GM23338 (cell line): ENCODE measurements at regions not wholly inside any gene's neighbourhood (a gene's known extent, or its start where the extent isn't known, plus 50 kb on each side); places are given as distances from the start of the nearest gene placed in this dataset.

ENCODE experiments used
- ATAC-seq: fragments of 200-7000 bp; cut with Tn5 transposase; 3 replicates; pipeline ENCODE4 v1.9.1; 2020
- DNase-seq: peaks from one replicate; pipeline ENCODE4 v3.0.0-alpha.2; 2015; ENCODE audit warnings: low spot score
- H2AFZ ChIP-seq: fragments of 200-600 bp; sonication (generic); 2 replicates; pipeline ENCODE4 v1.8.0; 2016; ENCODE audit warnings: antibody characterized with exemption, mild to moderate bottlenecking, moderate library complexity
- H3F3A ChIP-seq: fragments of 200-600 bp; sonication (generic); replicated peaks from 2 replicates; pipeline ENCODE4 v1.8.0; 2017; ENCODE audit warnings: antibody characterized with exemption, mixed run types, low read depth
- H3K27ac ChIP-seq: fragments of 200-600 bp; sonication (generic); 2 replicates; pipeline ENCODE4 v1.6.1; 2016; ENCODE audit warnings: low read depth
- H3K27me3 ChIP-seq: fragments of 200-600 bp; sonication (generic); 2 replicates; pipeline ENCODE4 v1.8.0; 2016; ENCODE audit warnings: mild to moderate bottlenecking, mixed run types, moderate library complexity; ENCODE audit not compliant: insufficient read depth
- H3K36me3 ChIP-seq: fragments of 200-600 bp; sonication (generic); 2 replicates; pipeline ENCODE4 v1.8.0; 2016; ENCODE audit warnings: mild to moderate bottlenecking; ENCODE audit not compliant: insufficient read depth
- H3K4me1 ChIP-seq: fragments of 200-600 bp; sonication (generic); 2 replicates; pipeline ENCODE4 v1.8.0; 2016; ENCODE audit warnings: mild to moderate bottlenecking, moderate library complexity; ENCODE audit not compliant: insufficient read depth
- H3K4me2 ChIP-seq: fragments of 200-600 bp; sonication (generic); 2 replicates; pipeline ENCODE4 v1.7.1; 2017; ENCODE audit warnings: mixed run types
- H3K4me3 ChIP-seq: fragments of 200-600 bp; sonication (generic); 2 replicates; pipeline ENCODE4 v1.6.1; 2016; ENCODE audit warnings: mixed run types
- H3K79me2 ChIP-seq: fragments of 200-600 bp; sonication (generic); replicated peaks from 2 replicates; pipeline ENCODE4 v1.8.0; 2017; ENCODE audit warnings: mild to moderate bottlenecking; ENCODE audit not compliant: insufficient read depth
- H3K9me2 ChIP-seq: fragments of 200-600 bp; sonication (generic); 2 replicates; pipeline ENCODE4 v1.8.0; 2017; ENCODE audit not compliant: insufficient read depth
- H4K20me1 ChIP-seq: fragments of 200-600 bp; sonication (generic); replicated peaks from 2 replicates; pipeline ENCODE4 v1.8.0; 2017; ENCODE audit warnings: mild to moderate bottlenecking; ENCODE audit not compliant: insufficient read depth
- H3K27ac Mint-ChIP-seq: 2 replicates; pipeline ENCODE4 v1.8.0; 2020; ENCODE audit warnings: inconsistent platforms, mild to moderate bottlenecking, moderate library complexity, mixed read lengths
- H3K27me3 Mint-ChIP-seq: 3 replicates; pipeline ENCODE4 v1.8.0; 2022; ENCODE audit warnings: low read depth, mild to moderate bottlenecking, moderate library complexity, mixed read lengths, inconsistent platforms; ENCODE audit not compliant: insufficient read depth, poor library complexity
- H3K36me3 Mint-ChIP-seq: 3 replicates; pipeline ENCODE4 v1.8.0; 2021; ENCODE audit warnings: low read depth, mild to moderate bottlenecking, inconsistent platforms, moderate library complexity, mixed read lengths
- H3K4me1 Mint-ChIP-seq: 3 replicates; pipeline ENCODE4 v1.8.0; 2020; ENCODE audit warnings: mild to moderate bottlenecking, inconsistent platforms, mixed read lengths
- H3K4me3 Mint-ChIP-seq: 3 replicates; pipeline ENCODE4 v1.8.0; 2021; ENCODE audit warnings: moderate library complexity, mild to moderate bottlenecking, inconsistent platforms, mixed read lengths
- H3K9me3 Mint-ChIP-seq: 3 replicates; pipeline ENCODE4 v1.8.0; 2020; ENCODE audit warnings: moderate library complexity, mild to moderate bottlenecking, inconsistent platforms, mixed read lengths
- CREB1 ChIP-seq: fragments of 250-450 bp; sonication (Bioruptor Pico); IDR thresholded peaks from 2 replicates; pipeline ENCODE4 v1.5.0; 2020; ENCODE audit warnings: low read depth, mild to moderate bottlenecking, moderate library complexity
- CTCF ChIP-seq, 2 experiments: fragments of 200-600 bp in 1 of 2; sonication (generic) in 1 of 2; conservative IDR thresholded peaks; 2 replicates each; pipeline versions ENCODE4 v1.5.1 to v1.6.1; 2016 to 2017; ENCODE audit warnings: antibody characterized with exemption in 2 of 2, low read depth in 2 of 2, mild to moderate bottlenecking in 2 of 2, moderate library complexity in 1 of 2
- EZH2 ChIP-seq: fragments of 200-600 bp; sonication (generic); IDR thresholded peaks from one replicate; pipeline ENCODE4 v1.8.0; 2017; ENCODE audit warnings: antibody characterized with exemption, mild to moderate bottlenecking, low read depth; ENCODE audit not compliant: unreplicated experiment
- EZH2phosphoT487 ChIP-seq: fragments of 200-600 bp; sonication (generic); IDR thresholded peaks from one replicate; pipeline ENCODE4 v1.8.1; 2018; ENCODE audit warnings: antibody characterized with exemption; ENCODE audit not compliant: unreplicated experiment
- REST ChIP-seq: IDR thresholded peaks from one replicate; pipeline ENCODE4 v1.6.1; 2018; ENCODE audit warnings: antibody characterized with exemption; ENCODE audit not compliant: unreplicated experiment
- ZNF114 ChIP-seq: fragments of 250-450 bp; sonication (Bioruptor Pico); IDR thresholded peaks from 2 replicates; pipeline ENCODE4 v1.5.0; 2020; ENCODE audit warnings: mild to moderate bottlenecking, moderate library complexity
- ZNF331 ChIP-seq: fragments of 250-450 bp; sonication (Bioruptor Pico); IDR thresholded peaks from 2 replicates; pipeline ENCODE4 v1.5.0; 2020; ENCODE audit warnings: low read depth, mild to moderate bottlenecking, moderate library complexity
- ZNF462 ChIP-seq: fragments of 250-450 bp; sonication (Bioruptor Pico); IDR thresholded peaks from 2 replicates; pipeline ENCODE4 v1.5.0; 2020; ENCODE audit warnings: mild to moderate bottlenecking, moderate library complexity

- Histone ChIP-seq H3K4me1 (no peaks in the 10 kb centered on the region), H2AFZ (no peak overlapping the region), H3K27ac (no peak overlapping the region), H3K36me3 (no peaks in the 10 kb centered on the region), H3K4me2 (no peak overlapping the region), H3K9me2 (no peaks in the 10 kb centered on the region), H3K27me3 (no peaks in the 10 kb centered on the region), H3K4me3 (no peak overlapping the region), H4K20me1 (no peaks in the 10 kb centered on the region), H3F3A (no peaks in the 10 kb centered on the region), H3K79me2 (no peaks in the 10 kb centered on the region)
- Mint-ChIP-seq H3K4me3 (no peak overlapping the region), H3K27ac (no peak overlapping the region), H3K36me3 (no peaks in the 10 kb centered on the region), H3K9me3 (no peaks in the 10 kb centered on the region), H3K4me1 (no peaks in the 10 kb centered on the region), H3K27me3 (no peaks in the 10 kb centered on the region)
- DNase-seq (no peak), ATAC-seq (no peak)
- TF ChIP-seq CTCF (conservative IDR thresholded peaks at IDR 0.05; ENCODE audit: low read depth in 2 of 2): no peak
Measured at GRCh38 chr15:34682674-34683073, 72.1 kb downstream of the GJD2 start.

GRCh38 chr15:34679291-34679690, 75.5 kb downstream of the GJD2 start:
- H3K27me3 Mint-ChIP-seq: no peaks in the 10 kb centered on the region
- H3K4me1 ChIP-seq: no peaks in the 10 kb centered on the region
- ATAC-seq (no peak), DNase-seq (no peak)
- H3K9me3 Mint-ChIP-seq: no peaks in the 10 kb centered on the region
- H3K27me3 ChIP-seq: no peaks in the 10 kb centered on the region
- H3K4me3 Mint-ChIP-seq: no peak overlapping the region
- H3K27ac Mint-ChIP-seq: no peak overlapping the region
- no peaks in the 10 kb centered on the region for H3K4me1 Mint-ChIP-seq
- no peaks in the 10 kb centered on the region for H3K36me3 ChIP-seq
- no peaks in the 10 kb centered on the region for H3F3A ChIP-seq
- H3K9me2 ChIP-seq: no peaks in the 10 kb centered on the region
- H2AFZ ChIP-seq: no peak overlapping the region
- H3K79me2 ChIP-seq: no peaks in the 10 kb centered on the region
- H3K4me2 ChIP-seq: no peak overlapping the region
- no peak overlapping the region for H3K4me3 ChIP-seq
- no peak overlapping the region for H3K27ac ChIP-seq
- no peaks in the 10 kb centered on the region for H3K36me3 Mint-ChIP-seq
- H4K20me1 ChIP-seq: no peaks in the 10 kb centered on the region
- TF ChIP-seq ZNF462 (CRISPR knock-in tag): no peak
- TF ChIP-seq ZNF331 (CRISPR knock-in tag): no peak
- TF ChIP-seq CREB1: no peak
- TF ChIP-seq EZH2phosphoT487: no peak
- TF ChIP-seq EZH2: no peak
- TF ChIP-seq REST: no peak
- TF ChIP-seq ZNF114 (CRISPR knock-in tag): no peak
- no peak for TF ChIP-seq CTCF (conservative IDR thresholded peaks at IDR 0.05; ENCODE audit: low read depth in 2 of 2)
